NCI-H510A treated with DMSO at 0.1 percent for 48 hours (cell line): ENCODE measurements at regions not wholly inside any gene's neighbourhood (a gene's known extent, or its start where the extent isn't known, plus 50 kb on each side); places are given as distances from the start of the nearest gene placed in this dataset.

Source experiments
- DNase-seq: peaks from one replicate; lab custom pipeline; 2025; lab: John Stamatoyannopoulos, UW

DNA sequence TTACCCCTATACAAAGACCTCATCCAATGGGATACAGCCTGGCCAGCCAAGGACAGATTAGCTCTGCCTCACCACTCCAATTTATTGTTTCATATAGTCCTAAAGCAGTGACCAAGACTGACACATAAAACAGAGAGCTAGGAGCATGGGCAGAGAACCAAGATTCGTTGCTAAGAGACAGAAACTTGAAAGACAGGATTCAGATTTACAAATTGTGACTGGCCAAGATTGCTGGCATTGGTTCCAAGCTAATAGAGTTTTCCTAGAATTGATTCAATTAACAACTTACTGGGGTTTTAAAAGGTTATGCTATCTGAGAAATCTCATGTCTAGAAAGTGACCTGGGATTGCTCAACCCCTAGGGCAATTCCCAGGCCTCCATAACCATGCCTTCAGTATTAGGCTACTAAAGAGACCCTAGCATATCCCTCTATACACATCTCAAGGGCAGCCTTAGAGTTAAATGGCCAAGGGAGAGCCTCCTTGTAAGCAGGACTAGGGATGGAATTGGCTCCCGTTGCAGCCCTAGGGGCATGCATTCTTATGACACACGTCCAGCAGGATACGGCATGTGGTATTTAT lies 75.6 kb downstream of the ICOS start:
- peak; percentile 47 for DNase-seq

DNA sequence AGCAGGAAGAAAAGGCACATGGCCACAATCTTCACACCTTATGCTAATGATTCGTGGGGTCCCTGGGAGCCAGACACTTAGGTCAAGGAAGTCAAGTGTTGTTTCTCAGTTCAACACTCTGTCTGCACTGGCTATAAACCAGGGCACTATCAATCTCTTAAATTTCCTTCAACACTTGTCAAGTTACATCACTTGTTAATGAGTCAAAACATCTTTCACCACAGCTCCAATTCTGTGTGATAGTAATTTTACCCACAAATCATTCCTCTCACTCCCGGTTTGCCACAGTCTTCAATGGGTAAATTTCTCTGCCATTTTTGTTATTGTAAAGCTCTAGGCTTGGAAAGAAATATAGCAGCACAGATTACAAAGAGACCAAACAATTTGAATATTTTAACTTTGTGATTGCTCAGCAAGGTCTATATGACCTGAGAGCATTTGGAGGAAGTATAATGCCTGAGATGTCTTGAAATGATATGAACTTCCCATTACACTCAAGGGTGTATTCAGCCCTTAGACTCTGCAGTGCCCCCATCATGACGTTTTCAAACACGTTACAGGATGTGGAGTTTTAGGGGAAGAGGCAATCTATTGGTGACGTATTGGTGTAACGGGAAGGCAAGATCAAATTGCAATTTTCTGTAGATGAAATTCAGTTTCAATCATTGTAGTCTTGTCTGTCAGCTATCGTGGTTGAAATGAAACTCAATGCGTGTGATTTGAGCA lies 78.7 kb downstream of the ICOS start:
- no peak for DNase-seq

DNA sequence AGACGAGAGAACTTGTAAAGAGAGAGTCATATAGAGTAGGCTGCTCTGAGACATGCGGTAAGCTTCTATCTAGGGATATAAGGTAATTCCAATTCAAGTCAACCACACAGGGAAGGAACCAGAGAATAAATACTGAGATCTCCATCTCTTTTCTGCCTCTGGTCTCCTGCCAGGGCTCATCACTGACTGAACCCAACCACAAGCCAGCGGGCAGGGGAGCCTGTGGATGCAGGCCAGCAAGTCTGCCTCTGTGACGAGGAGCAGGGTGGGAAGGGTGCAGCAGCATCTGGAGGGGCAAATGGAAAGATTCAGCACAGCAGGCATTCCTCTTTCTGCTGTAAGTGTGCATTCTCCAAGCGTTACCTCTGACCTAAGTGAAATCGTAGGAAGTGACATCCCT lies 82.2 kb downstream of the ICOS start:
- no peak for DNase-seq

DNA sequence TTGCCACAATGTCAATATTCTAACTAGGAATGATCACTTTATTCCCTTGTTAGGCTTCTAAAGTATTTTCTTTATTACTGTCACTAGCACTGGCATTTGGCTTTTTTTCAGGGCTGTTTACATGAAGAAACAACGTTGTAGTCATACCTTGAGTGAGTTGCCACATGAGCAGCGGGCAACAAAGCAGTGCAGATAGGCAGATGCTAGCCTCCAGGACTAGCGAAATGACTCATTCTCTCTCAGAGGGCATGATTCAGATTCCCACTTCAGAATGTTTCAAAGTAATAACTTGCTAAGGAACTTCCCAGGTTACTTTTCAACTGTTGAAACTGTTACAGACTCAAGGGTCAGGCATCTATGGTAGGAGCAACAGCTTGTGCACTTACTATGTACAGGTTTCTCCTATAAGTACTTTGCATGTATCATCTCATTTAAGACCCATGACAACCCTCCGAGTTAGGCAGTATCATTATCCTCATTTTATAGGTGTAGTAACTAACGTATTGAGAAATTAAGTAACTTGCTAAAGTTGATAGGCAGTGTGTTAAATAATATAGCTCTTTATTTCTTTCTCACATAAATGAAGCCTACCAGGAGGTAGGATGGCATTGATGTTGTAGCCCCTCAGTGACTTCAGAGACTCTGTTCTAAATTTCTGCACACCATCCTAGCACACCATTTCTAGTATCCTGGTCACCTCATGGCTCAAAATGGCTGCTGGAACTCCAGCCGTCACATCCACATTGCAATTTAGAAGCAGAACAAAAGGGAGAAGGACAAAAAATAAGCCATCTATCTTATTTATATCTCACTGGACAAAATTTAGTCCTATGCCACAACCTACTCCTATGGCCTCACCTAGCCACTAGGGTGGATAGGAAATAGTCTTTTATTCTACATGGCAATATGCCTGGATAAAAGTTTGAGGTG lies 83.3 kb downstream of the ICOS start:
- no peak for DNase-seq

DNA sequence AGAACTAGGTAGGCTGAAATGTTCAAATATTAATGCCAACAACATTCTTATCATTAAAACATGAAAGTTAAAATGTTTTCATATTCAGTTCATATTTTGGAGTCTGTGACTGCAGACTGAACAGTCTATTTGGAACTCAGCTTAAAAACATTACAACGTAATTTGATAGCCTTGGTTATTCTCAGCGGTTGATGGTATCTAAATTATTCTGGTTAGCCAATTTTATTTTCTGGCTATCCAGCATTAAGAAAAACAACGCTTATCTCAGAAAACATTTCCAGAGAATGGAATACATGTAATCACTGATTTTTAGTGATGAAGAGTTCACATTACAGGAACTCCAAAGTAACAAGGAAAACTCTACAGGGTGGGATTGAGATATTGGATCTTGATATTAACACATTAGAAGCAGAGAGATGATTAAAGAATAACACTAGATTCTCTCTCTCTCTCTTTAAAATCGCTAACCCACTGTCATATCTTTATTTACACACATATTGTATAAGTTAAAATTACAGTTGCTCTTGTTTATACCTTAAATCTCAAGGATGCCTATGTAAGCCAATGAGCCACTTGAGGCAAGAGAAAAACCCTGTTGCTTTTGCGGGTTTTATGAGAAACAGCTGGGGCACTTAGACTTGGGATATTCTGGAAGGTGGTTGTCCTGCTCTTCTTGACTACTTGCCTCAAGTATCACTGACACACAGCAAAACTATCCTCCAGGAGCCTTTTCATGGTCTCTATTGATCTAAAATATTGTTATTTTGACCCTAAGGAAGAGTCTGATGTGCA lies 84.9 kb downstream of the ICOS start:
- no peak for DNase-seq

DNA sequence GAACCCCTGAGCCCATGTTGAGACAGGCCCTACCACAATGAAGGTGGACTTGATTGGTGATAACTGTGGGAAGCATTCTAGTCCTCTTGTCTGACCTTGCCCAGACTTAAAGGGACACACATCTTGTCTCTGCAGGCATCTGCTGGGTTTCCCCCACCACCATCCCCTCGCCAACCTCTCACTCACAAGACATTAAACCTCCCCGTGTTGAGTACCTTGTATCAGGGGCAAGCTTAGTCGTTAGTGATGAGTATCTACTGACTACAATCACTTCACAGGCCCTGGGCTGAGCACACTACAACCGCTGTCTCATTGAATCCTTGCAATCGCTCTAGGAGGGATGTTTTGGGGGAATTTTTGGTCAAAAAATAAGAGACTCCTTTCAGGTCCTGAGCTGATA lies 86.0 kb downstream of the ICOS start:
- DNase-seq, result no peak

DNA sequence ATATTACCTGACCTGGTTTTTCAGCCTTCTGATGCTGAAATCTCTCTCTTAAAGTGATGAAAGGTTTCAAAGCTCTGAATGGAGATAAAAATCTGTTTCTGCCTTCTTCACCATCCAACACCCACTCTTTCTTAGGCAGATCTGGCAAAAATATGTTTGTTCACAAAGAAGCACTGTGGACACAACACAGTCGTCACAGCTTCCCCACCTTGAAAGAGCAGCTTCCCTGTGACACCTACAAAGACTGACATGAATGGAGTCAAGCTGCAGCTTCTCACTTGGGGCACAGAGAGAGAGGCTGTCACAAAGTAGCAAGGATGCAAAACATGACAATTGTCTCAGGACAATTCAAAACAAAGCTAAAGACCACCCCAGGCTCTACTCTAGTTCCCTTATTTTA lies 86.5 kb downstream of the ICOS start:
- DNase-seq, result no peak

DNA sequence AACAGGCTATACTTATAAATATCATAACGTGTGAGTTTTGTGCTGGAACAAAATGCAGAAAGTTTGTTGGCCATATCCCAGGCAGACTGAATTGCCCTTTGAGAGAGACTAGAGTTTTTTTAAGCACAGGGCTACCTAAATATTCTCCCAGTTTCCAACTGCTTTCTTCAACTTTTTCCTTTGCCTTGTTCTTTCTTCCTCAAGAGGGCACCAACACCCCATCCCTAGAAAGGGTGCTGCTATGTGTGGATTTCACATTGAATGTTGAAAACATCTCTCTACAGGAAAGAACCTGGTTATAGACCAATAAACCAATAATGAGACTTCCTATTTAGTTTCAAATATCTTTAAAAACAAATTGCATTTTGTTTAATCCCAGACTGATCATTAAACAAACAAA lies 87.9 kb downstream of the ICOS start:
- DNase-seq, result peak; percentile 13

DNA sequence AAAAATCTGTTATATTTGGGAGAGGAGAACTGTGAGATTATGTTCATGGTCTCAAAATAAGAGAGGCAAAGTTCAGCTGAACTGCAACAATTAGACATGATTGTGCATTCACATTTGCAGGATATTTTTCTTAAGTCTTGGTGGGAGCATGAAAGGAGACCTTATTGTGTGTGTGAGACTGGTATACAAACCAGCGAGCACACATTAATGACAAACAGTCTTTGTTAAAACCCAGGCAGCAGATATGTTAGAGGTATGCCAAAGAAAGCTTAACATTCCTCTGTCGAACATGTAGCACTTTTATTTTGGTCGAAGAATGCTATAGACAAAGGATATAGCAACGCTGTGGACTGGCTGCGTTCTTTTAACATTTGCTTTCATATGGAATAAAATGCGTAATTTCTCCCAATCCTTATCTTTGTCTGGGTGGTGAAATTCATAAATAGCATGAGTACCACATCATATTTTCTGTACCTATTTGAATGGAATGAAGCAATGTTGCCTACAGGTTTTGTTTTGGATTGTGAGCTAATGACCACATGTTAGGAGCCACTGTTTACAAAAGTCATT lies 88.4 kb downstream of the ICOS start:
- DNase-seq, result no peak

DNA sequence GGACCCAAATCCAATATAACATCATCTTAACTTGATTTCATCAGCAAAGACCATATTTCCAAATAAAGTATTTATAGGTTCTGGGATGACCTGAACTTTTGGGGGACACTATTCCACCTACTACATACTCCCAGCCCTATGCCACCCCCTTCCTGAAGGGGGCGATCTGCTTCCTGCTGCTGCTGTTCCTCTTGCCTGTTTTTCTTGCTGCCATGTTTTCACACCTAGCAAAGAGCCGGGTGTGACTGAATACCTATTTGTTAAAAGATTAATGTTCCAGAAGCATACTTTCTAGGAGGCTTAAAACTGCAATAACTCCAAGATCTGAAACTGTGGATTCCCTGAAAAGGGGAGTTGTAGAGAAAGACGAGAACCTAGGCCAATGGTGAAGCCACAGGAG lies 89.7 kb downstream of the ICOS start:
- DNase-seq, result no peak

DNA sequence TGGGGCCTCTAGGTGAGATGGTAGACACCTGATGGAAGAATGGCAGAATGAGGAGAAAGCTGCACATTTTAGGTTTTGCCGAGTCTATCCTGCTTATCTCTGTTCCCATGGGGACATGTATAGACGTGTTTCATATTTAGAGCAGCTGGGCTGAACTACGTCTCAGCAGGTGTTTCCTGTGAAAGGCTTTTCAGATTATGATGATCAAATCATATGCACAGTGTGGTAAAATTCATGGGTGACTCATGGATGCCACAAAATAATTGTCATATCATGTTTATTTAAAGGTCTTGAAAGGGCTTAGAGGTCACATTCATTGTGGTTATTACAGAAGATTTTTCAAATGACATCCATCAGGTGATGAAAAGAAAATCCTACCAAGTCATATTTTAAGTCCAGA lies 90.5 kb downstream of the ICOS start:
- DNase-seq, result no peak

DNA sequence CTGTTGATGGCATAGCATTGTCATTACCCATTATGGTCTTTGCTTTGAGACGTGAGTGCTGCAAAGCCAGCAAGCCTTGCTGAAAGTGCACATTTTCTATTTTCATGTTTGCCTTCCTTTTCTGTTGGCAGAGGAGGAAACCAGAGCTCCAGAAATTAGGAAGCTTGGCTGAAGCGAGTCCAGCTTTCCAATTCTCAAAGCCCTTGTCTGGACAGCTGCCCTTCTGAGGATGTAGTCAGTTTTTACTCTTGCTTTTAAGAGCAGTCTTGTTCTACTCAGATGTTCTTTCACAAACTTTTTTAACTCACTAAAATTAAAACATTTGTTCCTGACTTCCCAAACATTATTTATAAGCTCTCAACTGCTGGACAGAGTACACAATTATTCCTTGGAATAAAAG lies 93.8 kb downstream of the ICOS start:
- DNase-seq, result no peak

DNA sequence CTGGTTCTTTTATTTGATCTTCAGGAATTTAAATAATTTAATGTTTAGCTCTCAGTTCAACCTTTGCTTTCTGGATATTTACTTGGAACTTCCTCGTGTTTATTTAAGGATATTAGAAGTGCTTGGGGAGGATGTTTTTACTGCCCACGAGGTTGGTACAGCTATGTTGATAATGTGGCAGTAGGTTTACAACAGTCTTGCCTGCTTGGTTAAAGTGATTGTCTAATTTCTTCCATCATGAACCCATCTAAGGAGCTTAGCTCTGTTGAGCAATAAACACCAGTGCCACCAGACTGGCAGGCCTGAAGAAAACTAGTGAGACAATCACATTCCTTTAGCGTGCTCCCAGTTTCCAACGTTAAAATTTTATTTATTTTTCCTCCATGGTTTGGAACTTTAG lies 94.5 kb downstream of the ICOS start:
- no peak for DNase-seq

DNA sequence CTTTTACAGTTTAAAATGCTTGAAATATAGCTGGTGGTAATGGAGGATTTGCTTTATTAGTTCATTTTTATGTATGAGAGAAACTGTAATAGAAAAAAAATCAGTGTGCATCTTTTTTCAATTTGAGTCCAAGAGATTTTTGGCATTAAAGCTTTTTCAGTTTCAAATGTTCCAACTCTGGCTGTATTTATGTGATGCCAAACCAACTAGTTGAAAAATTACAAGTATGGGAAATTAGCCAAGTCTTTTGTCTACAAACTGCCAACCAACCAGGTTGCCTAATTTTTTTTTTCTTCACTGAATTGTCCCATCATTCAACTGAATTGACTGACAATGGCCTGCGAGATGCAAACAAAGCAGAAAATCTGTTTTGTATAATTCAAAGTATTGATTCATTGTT lies 95.7 kb downstream of the ICOS start:
- no peak for DNase-seq

DNA sequence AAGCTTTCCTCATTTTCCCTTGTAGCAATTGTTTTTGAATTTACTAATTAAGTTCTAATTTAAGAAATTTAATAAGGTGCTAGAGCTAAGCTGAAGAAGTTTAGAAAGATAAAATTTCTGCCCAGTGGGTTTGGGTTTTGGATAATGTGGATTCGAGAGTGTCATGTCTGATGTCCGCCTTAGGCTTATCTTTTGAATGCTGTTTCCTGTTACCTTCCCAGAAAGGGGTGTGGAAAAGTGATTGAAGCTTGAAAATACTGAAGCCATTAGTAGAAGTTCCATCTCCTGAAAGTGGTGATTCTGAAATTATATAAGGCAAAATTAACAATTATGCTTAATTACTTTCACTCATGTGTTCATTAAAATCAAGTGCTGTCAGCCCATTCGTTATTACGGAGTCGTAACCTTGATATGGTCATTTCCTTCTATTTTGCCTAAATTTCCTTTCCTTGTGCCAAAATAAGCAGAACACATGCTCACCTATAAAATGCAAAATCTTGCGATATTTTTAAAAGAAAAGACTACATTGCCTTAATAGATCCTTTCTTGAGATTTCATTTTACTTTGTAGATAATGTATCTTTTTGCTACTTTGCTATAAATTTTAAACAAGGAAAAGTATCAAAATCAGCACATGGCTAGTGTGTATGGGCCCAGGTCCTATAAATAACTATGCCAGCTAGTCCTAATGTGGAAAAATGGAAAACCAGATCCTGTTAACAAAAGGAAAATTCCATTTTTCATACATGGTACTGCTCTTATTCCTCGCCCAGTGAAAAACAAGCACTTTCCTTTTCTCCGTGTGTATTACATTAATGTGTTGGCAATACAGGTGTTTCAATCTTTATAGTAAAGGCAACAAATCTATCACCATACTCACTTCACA lies 97.3 kb downstream of the ICOS start:
- no peak for DNase-seq

DNA sequence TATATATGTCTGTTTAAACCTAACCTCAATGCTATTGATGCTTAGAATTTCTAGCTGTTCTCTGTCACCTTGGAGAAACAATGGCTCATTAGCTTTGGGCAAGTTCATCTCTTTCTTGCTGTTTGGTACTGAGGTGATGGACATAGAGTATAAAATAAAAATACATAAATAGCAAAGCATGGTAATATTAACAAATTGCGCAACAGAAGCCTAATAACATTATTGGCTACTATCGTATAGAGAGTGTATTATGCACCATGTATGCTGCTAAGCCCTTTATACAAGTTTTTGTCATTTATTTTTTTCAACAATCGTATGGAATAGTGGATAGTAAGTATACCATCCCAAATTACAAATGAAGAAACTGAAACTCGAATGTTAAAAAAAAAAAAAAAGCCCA lies 100.1 kb downstream of the ICOS start:
- no peak for DNase-seq

DNA sequence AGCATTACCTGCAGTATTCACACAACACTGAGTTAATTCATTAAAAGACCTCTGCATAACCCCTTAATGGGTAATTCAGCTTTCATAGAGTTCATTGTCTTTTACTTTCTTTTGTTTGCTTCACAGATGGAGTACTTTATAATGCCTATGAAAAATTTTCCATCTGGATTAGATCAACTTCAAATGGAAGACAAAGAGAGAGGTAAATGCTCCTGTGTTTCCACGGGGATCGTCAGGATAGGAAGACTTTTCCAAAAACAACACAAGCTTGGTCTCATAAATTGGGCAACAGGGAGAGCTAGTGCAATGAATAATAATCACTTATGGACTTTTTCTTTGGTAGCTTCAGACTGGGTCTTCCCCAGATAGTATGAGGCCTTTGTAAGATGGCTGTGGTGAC lies 100.7 kb downstream of the ICOS start:
- no peak for DNase-seq

DNA sequence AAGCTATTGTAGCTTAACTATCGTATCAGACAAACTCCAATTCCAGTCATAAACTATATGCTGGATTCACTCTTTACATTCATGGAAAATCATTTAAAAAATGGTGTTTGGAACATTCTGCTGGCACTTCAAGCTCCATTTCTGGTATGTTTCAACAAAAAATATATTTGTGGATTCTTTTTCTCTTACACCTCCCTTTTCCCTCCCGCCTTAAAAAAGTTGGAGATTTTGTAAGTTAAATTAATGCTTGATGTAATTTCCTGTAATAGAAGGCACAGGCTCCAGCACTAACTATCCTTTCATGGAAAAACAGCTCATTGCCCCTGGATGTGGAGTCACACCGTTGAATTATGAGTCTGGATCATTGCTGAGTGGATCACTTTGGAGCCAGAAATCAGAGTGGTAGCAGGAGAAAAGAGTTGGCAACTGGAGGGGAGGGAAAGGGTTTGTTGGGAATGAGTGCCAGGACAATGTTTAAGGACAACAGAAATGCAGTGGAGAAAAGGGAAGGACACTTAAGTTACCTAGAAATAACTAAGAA lies 102.8 kb downstream of the ICOS start:
- DNase-seq, result no peak

DNA sequence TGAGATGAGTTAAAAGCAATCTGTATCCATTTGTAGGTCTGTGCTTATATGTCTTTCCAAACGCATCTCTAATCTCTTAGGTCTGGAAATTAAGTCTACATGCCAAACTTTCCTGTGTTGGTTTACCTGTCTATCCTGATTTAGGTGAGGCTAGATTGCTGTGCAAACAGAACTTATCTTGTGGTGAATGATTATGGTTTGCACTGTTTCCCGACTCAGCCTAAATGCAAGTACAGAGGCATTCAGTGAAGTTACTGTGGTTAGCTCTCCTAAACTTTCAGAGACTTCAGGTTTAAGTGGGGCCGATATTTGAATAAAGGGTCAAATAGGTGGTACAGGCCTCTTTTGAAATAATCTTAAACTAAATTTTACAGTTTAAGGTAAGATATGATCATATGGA lies 103.5 kb downstream of the ICOS start:
- no peak for DNase-seq

DNA sequence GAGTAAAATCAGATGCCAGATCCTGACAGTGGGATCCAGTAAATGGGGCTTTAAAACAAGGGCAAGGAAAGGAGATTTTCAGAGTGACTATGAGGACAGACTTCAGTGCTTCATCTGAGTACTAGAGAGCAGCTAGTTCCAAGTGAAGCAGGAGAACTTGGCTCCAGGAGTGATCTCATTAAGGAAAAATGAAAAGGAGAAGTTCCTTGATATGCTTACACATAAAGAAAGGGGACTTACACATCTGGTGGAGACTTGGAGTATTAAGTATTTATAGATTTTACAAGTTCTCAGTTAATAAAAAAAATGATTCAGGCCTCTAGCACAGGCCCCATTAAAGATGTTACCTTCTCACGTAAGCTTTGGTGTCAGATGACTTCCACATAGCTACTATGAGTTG lies 105.8 kb downstream of the ICOS start:
- no peak for DNase-seq

DNA sequence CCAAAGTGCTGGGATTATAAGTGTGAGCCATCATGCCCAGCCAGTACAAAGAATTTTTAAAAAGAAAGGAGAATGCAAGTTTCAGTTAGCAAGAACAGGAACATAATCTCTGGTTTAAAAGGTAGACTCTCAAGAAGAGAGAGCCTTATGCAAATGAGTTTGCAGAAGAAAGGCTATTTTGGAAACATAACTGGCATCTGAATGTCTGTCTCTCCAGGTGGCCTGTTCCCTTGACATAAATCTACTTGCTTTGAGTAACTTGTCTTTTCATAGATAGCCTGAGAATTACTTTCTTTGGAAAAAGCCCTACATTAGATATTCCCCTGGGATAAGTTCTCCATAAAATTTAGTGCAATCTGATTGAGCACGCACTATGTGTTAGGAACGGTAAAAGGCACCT lies 109.6 kb downstream of the ICOS start:
- no peak for DNase-seq
